Stimulated activated naive B cell treated with anti-CD40 and anti-IgM and Interleukin-4, amounts not matched to agents 10 μg/mL and 1 μg/mL and 100 μg/mL, for 72 hours (primary cell): ENCODE measurements at regions not wholly inside any gene's neighbourhood (a gene's known extent, or its start where the extent isn't known, plus 50 kb on each side); places are given as distances from the start of the nearest gene placed in this dataset.

ENCODE experiments used
- ATAC-seq, 2 donors: fragments of 150-1000 bp; cut with Tn5 transposase; replicated peaks; 2 replicates each; pipeline ENCODE4 v1.10.0; 2021; ENCODE audit warnings: moderate library complexity in 1 of 2
- DNase-seq: peaks from one replicate; pipeline ENCODE4 v3.0.0; 2021
- H3K27ac Mint-ChIP-seq: one replicate; pipeline ENCODE4 v1.8.0; 2022; ENCODE audit warnings: mild to moderate bottlenecking, mixed read lengths
- H3K27me3 Mint-ChIP-seq, 2 donors: one replicate each; pipeline ENCODE4 v1.8.0; 2022; ENCODE audit warnings: mixed read lengths in 2 of 2
- H3K36me3 Mint-ChIP-seq, 2 donors: one replicate each; pipeline ENCODE4 v1.8.0; 2022; ENCODE audit warnings: mixed read lengths in 2 of 2, mild to moderate bottlenecking in 1 of 2
- H3K4me1 Mint-ChIP-seq, 2 donors: one replicate each; pipeline ENCODE4 v1.8.0; 2022; ENCODE audit warnings: mixed read lengths in 2 of 2, mild to moderate bottlenecking in 1 of 2
- H3K4me3 Mint-ChIP-seq, 2 donors: one replicate each; pipeline ENCODE4 v1.8.0; 2022; ENCODE audit warnings: mild to moderate bottlenecking in 2 of 2, mixed read lengths in 2 of 2, moderate library complexity in 1 of 2
- H3K9me3 Mint-ChIP-seq, 2 donors: one replicate each; pipeline ENCODE4 v1.8.0; 2022; ENCODE audit warnings: mixed read lengths in 2 of 2, mild to moderate bottlenecking in 1 of 2

DNA sequence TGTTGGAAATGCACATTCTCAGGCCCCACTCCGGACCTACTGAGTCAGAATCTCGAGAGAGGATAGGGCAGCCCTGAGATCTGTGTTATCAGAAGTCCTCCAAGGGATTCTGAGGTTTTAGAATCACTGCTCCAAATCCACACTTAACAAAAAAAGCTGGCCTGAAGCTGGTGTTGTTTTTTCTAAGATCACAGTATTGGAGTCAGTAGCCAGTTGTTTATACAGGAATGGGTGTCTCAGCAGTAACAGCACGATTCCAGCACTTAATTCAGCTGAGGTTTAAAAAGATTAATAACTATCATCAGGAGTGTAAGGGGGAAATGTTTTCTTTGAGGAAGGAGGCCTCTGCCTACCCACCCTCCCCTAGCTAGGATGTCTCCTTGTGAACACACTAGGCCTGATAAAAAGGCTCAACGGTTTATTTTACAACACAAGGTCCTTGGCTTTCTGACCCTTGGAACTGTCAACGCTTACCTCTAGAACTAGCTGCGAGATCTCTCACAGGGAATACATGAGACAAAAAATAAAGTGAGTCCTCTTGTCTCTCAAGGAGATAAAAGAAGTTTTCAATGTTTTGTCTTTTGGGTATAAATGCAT lies 505.4 kb downstream of the CD83 start:
- H3K9me3 Mint-ChIP-seq = peaks cover under 1 to 2% of the 10 kb centered on the region in 2 donors
- H3K36me3 Mint-ChIP-seq = peaks cover 6 to 15% of the 10 kb centered on the region in 2 donors
- H3K27ac Mint-ChIP-seq = no peak overlapping the region
- no peaks in the 10 kb centered on the region for H3K27me3 Mint-ChIP-seq
- DNase-seq (no peak), ATAC-seq (no peak)
- H3K4me1 Mint-ChIP-seq = peaks cover 30 to 40% of the 10 kb centered on the region in 2 donors
- H3K4me3 Mint-ChIP-seq = no peak overlapping the region

DNA sequence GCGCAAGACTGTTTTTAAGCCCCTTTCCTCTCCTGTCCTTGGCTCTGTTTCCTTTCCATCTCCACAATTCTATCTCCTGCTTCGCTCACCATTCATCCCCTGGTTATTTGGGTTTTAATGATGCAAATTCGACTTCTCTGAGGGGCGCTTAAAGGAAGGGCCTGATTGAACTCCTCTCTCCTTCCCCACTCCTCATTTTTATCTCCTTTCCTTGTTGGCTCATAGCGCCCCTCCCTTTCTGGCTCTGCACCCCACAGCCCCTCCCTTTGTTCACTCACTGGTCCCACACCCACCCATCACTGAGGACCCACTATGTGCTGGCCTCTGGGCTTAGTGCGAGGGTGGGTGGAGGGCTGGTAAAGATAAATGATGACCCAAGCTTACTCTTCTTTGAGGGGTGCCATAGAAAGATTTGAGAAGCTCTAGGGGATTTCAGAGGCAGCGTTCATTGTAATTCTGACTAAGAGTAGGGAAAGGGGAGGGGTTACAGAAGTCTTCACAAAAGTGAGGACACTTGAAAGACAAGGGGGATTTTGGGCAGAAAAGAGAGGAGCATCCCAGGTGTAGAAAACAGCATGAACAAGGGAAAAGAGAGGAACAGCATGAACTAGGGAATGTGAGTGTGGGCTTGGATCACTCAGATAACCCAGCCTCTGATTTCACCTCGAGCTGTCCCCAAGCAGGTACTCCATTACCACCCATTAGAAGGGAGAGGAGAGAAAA lies 507.8 kb downstream of the CD83 start:
- Mint-ChIP-seq H3K27me3 (no peaks in the 10 kb centered on the region), H3K4me3 (peak overlapping the region in 1 of 2 donors; percentile 5), H3K36me3 (peaks cover 8 to 27% of the 10 kb centered on the region in 2 donors), H3K9me3 (peaks cover 4% of the 10 kb centered on the region in 2 donors), H3K4me1 (peaks cover 29 to 40% of the 10 kb centered on the region in 2 donors), H3K27ac (peak overlapping the region; percentile 90)
- ATAC-seq (peak in 1 of 2 donors; percentile 58), DNase-seq (no peak)

DNA sequence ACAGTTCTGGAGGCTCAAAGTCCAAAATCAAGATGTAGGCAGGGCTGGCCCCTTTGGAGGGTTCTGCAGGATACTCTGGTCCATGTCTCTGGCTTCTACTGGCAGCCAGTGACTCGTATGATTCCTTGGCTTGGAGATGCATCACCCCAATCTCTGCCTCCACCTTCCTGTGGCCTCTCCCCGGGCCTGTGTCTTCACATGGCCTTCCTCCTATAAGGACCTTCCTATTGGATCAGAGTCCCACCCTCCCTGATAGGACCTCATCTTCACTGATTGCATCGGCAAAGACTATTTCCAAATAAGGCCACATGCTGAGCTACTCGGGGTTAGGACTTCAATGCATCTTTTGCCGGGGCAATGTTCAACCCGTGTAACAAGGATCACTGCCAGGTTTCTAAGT lies 509.0 kb downstream of the CD83 start:
- no peak overlapping the region for H3K4me3 Mint-ChIP-seq
- no peak for ATAC-seq

DNA sequence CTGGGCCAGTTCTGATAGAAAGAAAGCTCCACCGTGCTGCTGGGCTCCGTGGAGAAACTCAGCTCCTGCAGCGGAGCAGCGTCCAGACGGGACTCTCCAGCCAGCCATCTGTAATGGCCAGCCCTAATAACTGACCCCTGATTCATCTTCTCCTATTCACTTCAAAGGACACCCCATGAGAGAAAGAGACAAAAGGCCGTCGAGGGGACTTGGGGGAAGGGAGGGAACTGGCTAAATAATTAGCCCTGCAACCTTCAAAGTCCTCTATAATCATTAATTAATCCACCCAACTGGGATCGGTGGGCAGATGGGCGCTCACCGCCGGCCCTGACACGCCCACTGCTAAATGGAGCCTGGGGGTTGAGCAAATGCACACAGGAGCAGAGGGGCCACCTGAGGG lies 512.4 kb downstream of the CD83 start:
- ATAC-seq = no peak
- DNase-seq = no peak
- Mint-ChIP-seq H3K27ac (no peak overlapping the region), H3K27me3 (no peaks in the 10 kb centered on the region), H3K9me3 (peaks cover 4% of the 10 kb centered on the region in 2 donors), H3K4me1 (peaks cover 33 to 46% of the 10 kb centered on the region in 2 donors), H3K36me3 (peaks cover 8 to 27% of the 10 kb centered on the region in 2 donors), H3K4me3 (no peak overlapping the region)

More for the DNA sequence above, 509.0 kb downstream of the CD83 start:
- no peaks in the 10 kb centered on the region for H3K27me3 Mint-ChIP-seq
- peaks cover 8 to 27% of the 10 kb centered on the region in 2 donors for H3K36me3 Mint-ChIP-seq
- peaks cover 4% of the 10 kb centered on the region in 2 donors for H3K9me3 Mint-ChIP-seq
- DNase-seq = no peak
- H3K4me1 Mint-ChIP-seq = peaks cover 22 to 32% of the 10 kb centered on the region in 2 donors
- H3K27ac Mint-ChIP-seq = no peak overlapping the region

GRCh38 chr6:14633479-14633878 lies 515.9 kb downstream of the CD83 start:
- no peaks in the 10 kb centered on the region for H3K9me3 Mint-ChIP-seq
- no peak for ATAC-seq
- H3K36me3 Mint-ChIP-seq = peaks cover 0 to 8% of the 10 kb centered on the region in 2 donors
- H3K27ac Mint-ChIP-seq = peak overlapping the region; percentile 21
- peak overlapping the region in 1 of 2 donors; percentile 1 for H3K4me3 Mint-ChIP-seq
- peaks cover 41 to 69% of the 10 kb centered on the region in 2 donors for H3K4me1 Mint-ChIP-seq
- DNase-seq = no peak
- H3K27me3 Mint-ChIP-seq = no peaks in the 10 kb centered on the region

DNA sequence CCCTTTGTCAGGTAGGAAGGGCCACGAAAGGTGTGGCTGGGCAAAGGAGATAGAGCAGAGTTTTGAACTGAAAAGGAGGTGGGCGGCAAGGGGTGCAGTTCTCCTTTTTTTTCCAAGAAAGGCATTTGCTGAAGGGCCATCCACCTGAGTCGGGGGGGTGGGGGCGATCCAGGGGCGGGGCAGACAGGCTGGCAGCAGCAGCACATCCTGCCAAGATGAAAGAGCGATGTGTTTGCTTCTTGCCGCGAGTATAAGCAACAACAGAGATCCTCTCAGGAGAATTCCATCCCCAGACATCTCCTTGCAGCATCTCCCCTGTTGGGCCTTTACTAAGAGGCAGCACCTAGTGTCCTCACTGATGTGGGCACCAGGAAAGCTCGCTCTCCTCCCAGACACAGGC lies 516.5 kb downstream of the CD83 start:
- DNase-seq (no peak), ATAC-seq (peak; percentile 21 to 37)
- peaks cover 0 to 5% of the 10 kb centered on the region in 2 donors for H3K36me3 Mint-ChIP-seq
- H3K27ac Mint-ChIP-seq = peak overlapping the region; percentile 84
- H3K27me3 Mint-ChIP-seq = no peaks in the 10 kb centered on the region
- peaks cover 47 to 75% of the 10 kb centered on the region in 2 donors for H3K4me1 Mint-ChIP-seq
- H3K4me3 Mint-ChIP-seq = peak overlapping the region; percentile 23 to 27
- H3K9me3 Mint-ChIP-seq = no peaks in the 10 kb centered on the region

DNA sequence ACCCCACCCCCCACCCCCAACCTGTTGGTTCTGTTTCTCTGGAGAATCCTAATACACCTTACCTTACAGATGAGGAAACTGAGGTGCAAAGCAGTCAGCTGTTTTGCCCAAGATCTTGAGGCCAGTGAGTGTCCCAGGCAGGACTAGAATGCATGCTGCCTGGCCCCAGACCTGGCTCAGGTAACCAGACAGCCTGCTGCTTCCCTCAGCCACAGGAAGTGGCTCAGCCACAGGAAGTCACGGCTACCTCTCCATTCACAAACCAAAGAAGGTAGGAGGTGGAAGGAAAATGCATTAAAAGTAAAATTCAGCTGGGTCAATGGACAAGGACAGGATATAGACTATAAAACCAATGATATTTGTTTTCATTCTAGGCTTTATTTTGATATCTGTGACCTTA lies 517.6 kb downstream of the CD83 start:
- peak overlapping the region; percentile 23 to 27 for H3K4me3 Mint-ChIP-seq

DNA sequence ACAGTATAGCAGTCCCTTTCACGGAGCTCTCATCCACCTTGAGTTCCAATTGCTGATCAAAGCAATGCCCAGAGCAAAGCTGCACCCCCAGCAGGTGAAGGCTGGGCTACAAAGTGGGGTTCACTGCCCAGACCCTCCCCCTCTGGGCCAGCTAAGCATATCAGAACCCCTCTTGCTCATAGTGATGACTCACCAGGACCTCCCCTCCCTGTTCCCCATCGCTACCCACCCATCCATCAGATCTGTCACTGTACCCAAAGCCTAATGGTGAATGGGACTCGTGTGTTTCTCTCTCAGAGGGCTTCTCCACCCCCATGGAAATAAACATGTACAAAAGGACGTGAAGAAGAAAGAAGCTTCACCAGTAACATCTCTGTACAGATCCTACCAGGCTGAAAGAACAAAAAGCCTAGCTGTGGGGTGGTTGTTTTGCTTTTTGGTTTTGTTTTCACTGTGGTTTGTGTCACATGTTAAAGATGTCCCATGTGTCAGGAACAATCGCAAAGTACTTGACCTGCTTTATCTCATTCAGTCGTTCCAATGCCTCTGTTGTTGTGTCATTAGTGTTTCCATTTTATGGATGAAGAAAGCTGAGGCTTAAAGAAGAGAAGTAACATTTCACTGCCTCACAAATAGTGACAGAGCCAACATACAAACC lies 518.5 kb downstream of the CD83 start:
- Mint-ChIP-seq H3K27ac (peak overlapping the region; percentile 94), H3K36me3 (peaks cover 3 to 12% of the 10 kb centered on the region in 2 donors), H3K9me3 (no peaks in the 10 kb centered on the region), H3K4me1 (peaks cover 62 to 95% of the 10 kb centered on the region in 2 donors), H3K4me3 (peak overlapping the region; percentile 46 to 54), H3K27me3 (no peaks in the 10 kb centered on the region)
- no peak for DNase-seq
- ATAC-seq = peak; percentile 45 to 53

More for the DNA sequence above, 517.6 kb downstream of the CD83 start:
- Mint-ChIP-seq H3K36me3 (peaks cover 0 to 7% of the 10 kb centered on the region in 2 donors), H3K9me3 (no peaks in the 10 kb centered on the region), H3K27ac (peak overlapping the region; percentile 62), H3K4me1 (peaks cover 53 to 86% of the 10 kb centered on the region in 2 donors), H3K27me3 (no peaks in the 10 kb centered on the region)
- DNase-seq (no peak), ATAC-seq (no peak)

GRCh38 chr6:14638435-14638905 lies 520.9 kb downstream of the CD83 start:
- peaks cover 0 to 2% of the 10 kb centered on the region in 2 donors for H3K9me3 Mint-ChIP-seq
- ATAC-seq (no peak), DNase-seq (no peak)
- peak overlapping the region; percentile 75 to 86 for H3K4me3 Mint-ChIP-seq
- no peaks in the 10 kb centered on the region for H3K27me3 Mint-ChIP-seq
- peak overlapping the region; percentile 99 for H3K27ac Mint-ChIP-seq
- H3K4me1 Mint-ChIP-seq = peaks cover 68 to 94% of the 10 kb centered on the region in 2 donors
- H3K36me3 Mint-ChIP-seq = peaks cover 4 to 15% of the 10 kb centered on the region in 2 donors

DNA sequence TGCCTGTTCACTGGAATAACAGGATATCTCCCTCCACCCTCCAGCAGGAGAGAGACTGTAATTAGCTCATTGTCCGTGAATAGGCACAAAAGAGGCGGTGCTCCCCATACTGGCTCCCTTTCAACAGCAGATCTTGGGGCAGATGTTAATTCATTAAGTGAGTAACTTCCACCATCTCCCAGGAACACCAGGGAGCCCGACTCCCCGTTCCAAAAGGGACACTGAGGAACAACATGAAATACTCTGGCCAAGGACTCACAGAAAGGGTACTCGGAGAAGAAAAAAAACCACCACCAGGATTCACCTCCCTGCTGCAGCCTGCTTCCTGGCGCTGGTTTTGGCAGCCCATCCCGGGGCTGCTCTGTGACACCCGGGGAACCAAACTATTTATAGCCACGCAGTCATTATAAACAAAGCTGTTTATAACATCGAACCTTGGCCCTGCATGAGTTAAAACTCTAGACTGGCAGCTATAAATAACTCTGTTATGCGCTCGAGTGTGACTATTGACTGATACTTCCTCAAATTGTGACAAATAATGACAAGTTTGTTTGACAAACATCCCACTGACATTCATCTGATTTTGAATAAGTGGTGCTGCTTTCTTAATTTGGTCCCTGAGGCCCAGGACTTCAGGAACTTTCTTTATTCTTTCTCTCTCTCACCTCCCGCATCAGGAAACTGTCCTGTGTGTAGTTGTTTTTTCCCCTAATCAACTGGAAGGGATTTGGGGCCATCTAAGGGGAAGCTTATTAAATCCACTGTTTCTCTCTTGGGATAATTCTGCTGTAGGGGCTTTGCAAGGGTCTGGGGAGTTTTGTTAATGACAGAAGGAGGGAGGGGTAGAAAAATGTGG lies 521.6 kb downstream of the CD83 start:
- peak overlapping the region; percentile 99 for H3K27ac Mint-ChIP-seq
- peak; percentile 83 to 86 for ATAC-seq
- peaks cover 4 to 15% of the 10 kb centered on the region in 2 donors for H3K36me3 Mint-ChIP-seq
- peak; percentile 42 for DNase-seq
- H3K27me3 Mint-ChIP-seq = no peaks in the 10 kb centered on the region
- peaks cover 62 to 89% of the 10 kb centered on the region in 2 donors for H3K4me1 Mint-ChIP-seq
- H3K4me3 Mint-ChIP-seq = peak overlapping the region; percentile 75 to 86
- H3K9me3 Mint-ChIP-seq = peaks cover 0 to 2% of the 10 kb centered on the region in 2 donors

GRCh38 chr6:14639983-14640599 lies 522.5 kb downstream of the CD83 start:
- Mint-ChIP-seq H3K36me3 (peaks cover 4 to 15% of the 10 kb centered on the region in 2 donors), H3K4me3 (peak overlapping the region; percentile 5 to 17), H3K4me1 (peaks cover 56 to 89% of the 10 kb centered on the region in 2 donors), H3K27ac (peak overlapping the region; percentile 99), H3K9me3 (peaks cover 0 to 2% of the 10 kb centered on the region in 2 donors), H3K27me3 (no peaks in the 10 kb centered on the region)
- DNase-seq (no peak), ATAC-seq (no peak)

DNA sequence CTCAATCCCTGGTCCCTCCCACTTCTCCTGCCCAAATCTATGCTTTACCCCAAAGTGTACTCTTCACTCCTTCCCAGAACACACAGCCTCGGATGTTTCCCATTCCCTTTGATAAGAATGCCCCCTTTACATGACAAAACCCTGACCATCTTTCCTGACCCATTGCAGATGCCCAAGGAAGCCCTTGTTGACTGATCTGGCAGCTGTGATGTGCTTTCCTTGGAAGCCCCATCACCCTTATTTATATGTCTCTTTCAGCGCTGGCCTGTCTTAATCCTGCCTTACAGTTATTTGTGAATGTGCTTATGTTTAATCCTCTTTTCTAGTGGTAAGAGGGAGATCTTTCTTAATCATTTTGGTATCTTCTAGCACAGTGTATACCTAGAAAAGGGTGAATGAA lies 523.1 kb downstream of the CD83 start:
- Mint-ChIP-seq H3K27ac (peak overlapping the region; percentile 90), H3K36me3 (peaks cover 4 to 15% of the 10 kb centered on the region in 2 donors), H3K27me3 (no peaks in the 10 kb centered on the region), H3K4me1 (peaks cover 54 to 89% of the 10 kb centered on the region in 2 donors), H3K9me3 (peaks cover 0 to 2% of the 10 kb centered on the region in 2 donors), H3K4me3 (peak overlapping the region; percentile 5 to 17)
- DNase-seq (no peak), ATAC-seq (no peak)

DNA sequence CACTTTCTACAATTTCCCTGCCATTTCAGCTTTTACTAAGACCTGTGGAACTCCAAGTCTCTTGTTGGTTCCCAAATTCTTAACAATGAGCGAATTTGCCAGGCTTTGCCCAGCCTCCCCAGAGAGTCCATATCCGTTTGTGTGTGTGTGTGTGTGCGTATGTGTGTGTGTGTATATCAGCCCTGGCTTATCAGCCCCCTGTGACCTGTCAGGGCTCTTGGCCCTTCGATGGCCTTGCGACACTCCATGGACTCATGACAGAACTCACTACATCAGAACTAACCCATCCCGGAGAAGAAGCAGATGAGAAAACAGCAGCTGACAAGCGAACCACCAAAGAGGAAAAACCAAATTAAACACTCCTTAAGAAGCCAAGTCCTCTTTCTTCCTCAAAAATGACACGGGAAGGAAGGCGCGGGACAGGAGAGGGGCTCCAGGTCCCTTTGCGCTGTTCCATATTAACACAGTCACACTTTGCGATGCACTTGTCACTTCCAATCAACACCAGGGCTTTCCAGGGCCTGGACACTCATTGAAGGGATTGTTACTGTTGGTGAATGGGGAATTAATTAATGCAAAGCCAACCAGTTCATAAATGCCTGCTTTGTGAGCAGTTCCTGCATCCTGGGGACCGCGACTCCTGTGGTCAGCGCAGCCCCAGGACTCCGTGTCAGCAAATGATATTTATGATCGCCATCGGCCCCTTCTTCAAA lies 524.0 kb downstream of the CD83 start:
- Mint-ChIP-seq H3K36me3 (peaks cover 4 to 15% of the 10 kb centered on the region in 2 donors), H3K4me3 (no peak overlapping the region), H3K4me1 (peaks cover 44 to 83% of the 10 kb centered on the region in 2 donors), H3K27ac (peak overlapping the region; percentile 7), H3K9me3 (peaks cover 0 to 2% of the 10 kb centered on the region in 2 donors), H3K27me3 (no peaks in the 10 kb centered on the region)
- no peak for DNase-seq
- ATAC-seq = no peak
